ENCODE measurements at regions not wholly inside any gene's neighbourhood (a gene's known extent, or its start where the extent isn't known, plus 50 kb on each side); places are given as distances from the start of the nearest gene placed in this dataset.

DNA sequence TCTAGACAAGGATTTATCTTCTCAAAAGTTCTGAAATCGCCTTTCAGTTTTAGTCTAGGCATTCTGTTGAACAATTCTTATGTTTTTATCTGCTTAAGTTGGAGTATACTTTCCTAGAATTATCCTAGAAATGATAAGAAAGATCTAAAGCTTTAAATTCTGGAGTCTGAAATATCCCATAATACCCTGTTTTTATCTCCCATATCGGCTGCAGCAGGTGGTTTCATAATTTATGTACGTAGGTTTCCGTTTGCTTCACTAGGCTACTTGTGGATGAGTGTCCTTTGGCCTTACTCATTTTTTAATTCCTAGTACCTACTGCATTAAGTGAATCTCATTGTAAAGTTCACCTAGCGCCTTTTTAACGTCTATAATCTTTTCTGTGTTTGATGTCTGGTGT, 58.5 kb upstream of the MGAT5 start:
- no peak for TF ChIP-seq CTCF (IDR thresholded peaks at IDR 0.05; ENCODE audit: control extremely low read depth, extremely low read depth, low read depth, missing control alignments)
- CTCF ChIA-PET, result interaction anchor here (4.8 kb wide), 1 partner anchor 12 kb away, joined by 55 read pairs; no protein-coding TSS in a partner anchor
- POLR2A ChIA-PET, result no interaction called here
- no peak for DNase-seq (ENCODE audit: extremely low spot score)

DNA sequence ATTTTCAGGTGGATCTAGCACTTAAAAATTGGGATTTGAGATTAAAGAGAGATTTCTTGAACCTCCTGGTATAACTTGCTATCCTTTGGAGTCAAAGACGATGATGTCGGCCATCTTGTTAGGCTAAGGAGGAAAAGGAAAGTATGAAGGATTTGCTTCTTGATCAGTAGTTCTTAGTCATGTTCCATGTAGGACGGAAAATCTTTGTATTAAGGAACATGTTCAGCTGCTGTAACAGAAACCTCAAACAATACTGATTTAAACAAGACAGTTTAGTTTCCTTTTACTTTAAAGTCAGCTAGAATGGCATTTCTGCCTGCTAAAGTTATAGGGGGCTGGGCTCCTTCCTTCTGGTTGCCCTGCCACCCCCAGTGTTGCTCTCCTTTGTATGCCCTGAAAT, 56.4 kb upstream of the MGAT5 start:
- POLR2A ChIA-PET, result no interaction called here
- CTCF ChIA-PET, result interaction anchor here (0.9 to 6.5 kb wide), 10 partner anchors 10 to 215 kb away, joined by 3 to 55 read pairs (median 8); no protein-coding TSS in a partner anchor

GRCh38 chr2:134198006-134198634, 55.8 kb upstream of the MGAT5 start:
- CTCF ChIA-PET, result interaction anchor here (0.8 to 6.5 kb wide), 14 partner anchors 9 to 214 kb away, joined by 3 to 55 read pairs (median 5); no protein-coding TSS in a partner anchor
- DNase-seq (ENCODE audit: extremely low spot score), result no peak
- no peak for TF ChIP-seq CTCF (IDR thresholded peaks at IDR 0.05; ENCODE audit: control extremely low read depth, extremely low read depth, low read depth, missing control alignments)
- POLR2A ChIA-PET, result no interaction called here

More for the DNA sequence above, 56.4 kb upstream of the MGAT5 start:
- TF ChIP-seq CTCF (IDR thresholded peaks at IDR 0.05; ENCODE audit: control extremely low read depth, extremely low read depth, low read depth, missing control alignments), result no peak
- no peak for DNase-seq (ENCODE audit: extremely low spot score)

GRCh38 chr2:134199123-134199522, 54.7 kb upstream of the MGAT5 start:
- no peak for TF ChIP-seq CTCF (IDR thresholded peaks at IDR 0.05; ENCODE audit: control extremely low read depth, extremely low read depth, low read depth, missing control alignments)

DNA sequence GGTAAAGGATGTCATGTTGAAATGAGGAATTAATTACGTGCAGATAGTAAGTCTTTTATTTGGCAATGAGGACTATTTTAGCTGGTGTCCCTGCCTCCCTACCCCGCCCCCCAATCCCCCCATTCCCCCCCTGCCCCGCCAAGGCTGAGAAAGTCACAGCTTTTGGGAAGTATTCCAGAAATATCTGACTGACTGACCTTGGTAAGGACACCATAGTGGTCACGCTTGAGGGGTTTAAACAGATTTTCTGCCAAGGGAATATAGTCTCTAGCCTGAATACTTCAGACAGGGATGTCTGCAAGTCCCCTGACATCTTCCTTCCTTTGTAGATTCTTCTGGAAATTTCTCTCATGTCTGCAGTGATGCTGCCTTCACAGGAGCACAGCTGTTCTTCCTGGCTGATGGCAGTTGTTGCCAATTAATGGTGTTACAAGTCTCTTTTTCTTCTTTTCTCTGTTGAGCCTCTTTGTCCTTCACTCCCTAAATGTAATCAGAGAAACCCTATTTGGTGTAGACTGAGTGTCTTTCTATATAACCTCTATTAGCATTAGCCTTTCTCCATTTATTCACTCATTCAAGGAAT, 53.7 kb upstream of the MGAT5 start:
- ChIA-PET CTCF (interaction anchor here (1.3 to 6.5 kb wide), 6 partner anchors 7 to 82 kb away, joined by 3 to 55 read pairs (median 12); no protein-coding TSS in a partner anchor), POLR2A (no interaction called here)
- DNase-seq (ENCODE audit: extremely low spot score), result no peak
- TF ChIP-seq CTCF (IDR thresholded peaks at IDR 0.05; ENCODE audit: control extremely low read depth, extremely low read depth, low read depth, missing control alignments), result no peak

More at GRCh38 chr2:134199123-134199522, 54.7 kb upstream of the MGAT5 start:
- ChIA-PET POLR2A (no interaction called here), CTCF (interaction anchor here (0.7 to 6.5 kb wide), 11 partner anchors 8 to 213 kb away, joined by 3 to 55 read pairs (median 7); no protein-coding TSS in a partner anchor)
- no peak for DNase-seq (ENCODE audit: extremely low spot score)

- no peak for DNase-seq (ENCODE audit: extremely low spot score)
- TF ChIP-seq CTCF (IDR thresholded peaks at IDR 0.05; ENCODE audit: control extremely low read depth, extremely low read depth, low read depth, missing control alignments), result no peak
- POLR2A ChIA-PET, result no interaction called here
- CTCF ChIA-PET, result interaction anchor here (1.0 to 8.9 kb wide), 5 partner anchors 13 to 93 kb away, joined by 3 to 122 read pairs (median 3); no protein-coding TSS in a partner anchor
Observed at GRCh38 chr2:134201533-134201932, 52.3 kb upstream of the MGAT5 start.

Data from GM10248 (cell line).